ENCODE measurements at regions not wholly inside any gene's neighbourhood (a gene's known extent, or its start where the extent isn't known, plus 50 kb on each side); places are given as distances from the start of the nearest gene placed in this dataset.

- no peak overlapping the region for H3K4me3 ChIP-seq (ENCODE audit: low read length)
- H3K4me1 ChIP-seq (ENCODE audit: insufficient read depth, low read length): no peaks in the 10 kb centered on the region
- H3K9me3 ChIP-seq (ENCODE audit: low read depth, low read length): no peaks in the 10 kb centered on the region
- H3K27me3 ChIP-seq (ENCODE audit: insufficient read depth, low read length): no peaks in the 10 kb centered on the region
Observed at GRCh38 chr6:108734271-108734922, 113.8 kb upstream of the ARMC2 start.

GRCh38 chr6:108735310-108736001 is 112.8 kb upstream of the ARMC2 start:
- Histone ChIP-seq H3K9me3 (ENCODE audit: low read depth, low read length) (no peaks in the 10 kb centered on the region), H3K4me1 (ENCODE audit: insufficient read depth, low read length) (no peaks in the 10 kb centered on the region), H3K27me3 (ENCODE audit: insufficient read depth, low read length) (no peaks in the 10 kb centered on the region), H3K4me3 (ENCODE audit: low read length) (no peak overlapping the region)

DNA sequence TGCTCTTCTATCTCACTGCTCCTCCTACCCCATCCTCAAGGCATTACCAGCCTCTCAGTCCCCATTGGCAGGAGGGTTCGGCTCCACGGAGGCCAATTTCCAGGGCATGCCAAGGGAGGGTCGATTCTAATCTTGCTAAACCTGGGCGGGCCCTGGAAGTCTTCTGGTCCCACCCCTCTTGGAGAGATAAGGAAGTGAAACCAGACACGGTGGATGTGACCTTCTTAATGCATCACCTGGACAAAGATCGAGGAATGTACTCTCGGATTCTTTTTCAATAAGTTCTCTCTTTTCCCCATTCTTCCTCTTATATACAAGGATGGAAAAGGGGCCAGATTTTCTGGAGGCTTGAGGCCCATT is 112.2 kb upstream of the ARMC2 start:
- no peaks in the 10 kb centered on the region for H3K27me3 ChIP-seq (ENCODE audit: insufficient read depth, low read length)
- no peak overlapping the region for H3K4me3 ChIP-seq (ENCODE audit: low read length)
- no peaks in the 10 kb centered on the region for H3K4me1 ChIP-seq (ENCODE audit: insufficient read depth, low read length)
- no peaks in the 10 kb centered on the region for H3K9me3 ChIP-seq (ENCODE audit: low read depth, low read length)

DNA sequence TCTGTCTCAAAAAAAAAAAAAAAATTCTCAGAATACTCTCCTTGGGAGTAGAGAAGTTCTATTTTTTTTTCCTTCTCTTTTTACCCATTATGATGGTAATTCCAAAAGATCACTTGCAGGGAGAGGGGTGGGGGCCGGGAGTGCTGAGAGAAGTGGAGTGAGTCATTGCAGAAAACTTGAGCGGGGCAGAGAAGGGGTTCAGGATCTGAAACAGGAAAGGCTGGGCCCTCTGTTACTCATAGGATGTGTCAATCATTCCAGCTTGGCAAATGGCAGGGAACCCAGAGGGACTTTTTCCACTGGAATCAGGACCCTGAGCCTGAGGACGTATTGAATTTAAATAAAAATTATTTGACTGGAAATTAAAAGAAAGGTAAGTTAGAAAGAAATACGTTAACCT is 111.4 kb upstream of the ARMC2 start:
- Histone ChIP-seq H3K9me3 (ENCODE audit: low read depth, low read length) (no peaks in the 10 kb centered on the region), H3K4me1 (ENCODE audit: insufficient read depth, low read length) (peaks cover 7% of the 10 kb centered on the region), H3K4me3 (ENCODE audit: low read length) (no peak overlapping the region), H3K27me3 (ENCODE audit: insufficient read depth, low read length) (no peaks in the 10 kb centered on the region)

DNA sequence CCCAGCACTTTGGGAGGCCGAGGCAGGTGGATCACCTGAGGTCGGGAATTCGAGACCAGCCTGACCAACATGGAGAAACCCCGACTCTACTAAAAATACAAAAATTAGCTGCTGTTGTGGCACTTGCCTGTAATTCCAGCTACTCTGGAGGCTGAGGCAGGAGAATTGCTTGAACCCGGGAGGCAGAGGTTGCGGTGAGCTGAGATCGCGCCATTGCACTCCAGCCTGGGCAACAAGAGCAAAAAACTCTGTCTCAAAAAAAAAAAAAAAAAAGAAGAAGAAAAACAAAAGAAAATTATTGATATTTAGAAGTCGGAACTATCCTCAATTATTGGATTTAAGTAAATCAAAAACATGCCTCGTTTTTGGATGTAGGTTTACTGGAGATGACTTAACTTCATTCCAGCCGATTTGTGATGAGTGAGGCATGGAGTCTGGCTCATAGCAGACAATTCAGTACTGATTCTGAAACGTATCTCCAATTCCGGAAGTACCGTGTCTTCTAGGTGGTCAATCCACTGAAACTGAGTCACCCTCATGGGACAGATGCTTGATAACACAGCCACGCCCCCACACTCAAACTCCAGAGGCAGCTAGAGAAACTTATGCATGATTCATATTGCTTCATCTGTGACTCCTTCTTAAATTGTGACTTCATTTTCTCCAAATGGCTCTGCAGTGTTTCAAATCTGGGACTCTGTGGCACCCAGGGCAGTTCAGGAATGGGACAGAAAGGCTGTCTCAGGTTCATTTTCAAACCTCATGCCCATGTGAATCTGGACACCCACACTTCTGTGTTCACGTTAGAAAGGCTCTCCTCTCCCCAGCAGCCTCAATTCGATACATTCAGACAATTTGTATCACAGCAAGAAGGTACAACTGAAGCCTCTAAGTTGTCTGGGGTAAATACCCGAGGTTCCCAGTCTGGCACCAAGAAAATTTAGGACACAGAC is 110.4 kb upstream of the ARMC2 start:
- Histone ChIP-seq H3K4me1 (ENCODE audit: insufficient read depth, low read length) (peaks cover 13% of the 10 kb centered on the region), H3K9me3 (ENCODE audit: low read depth, low read length) (no peaks in the 10 kb centered on the region), H3K4me3 (ENCODE audit: low read length) (no peak overlapping the region), H3K27me3 (ENCODE audit: insufficient read depth, low read length) (no peaks in the 10 kb centered on the region)

DNA sequence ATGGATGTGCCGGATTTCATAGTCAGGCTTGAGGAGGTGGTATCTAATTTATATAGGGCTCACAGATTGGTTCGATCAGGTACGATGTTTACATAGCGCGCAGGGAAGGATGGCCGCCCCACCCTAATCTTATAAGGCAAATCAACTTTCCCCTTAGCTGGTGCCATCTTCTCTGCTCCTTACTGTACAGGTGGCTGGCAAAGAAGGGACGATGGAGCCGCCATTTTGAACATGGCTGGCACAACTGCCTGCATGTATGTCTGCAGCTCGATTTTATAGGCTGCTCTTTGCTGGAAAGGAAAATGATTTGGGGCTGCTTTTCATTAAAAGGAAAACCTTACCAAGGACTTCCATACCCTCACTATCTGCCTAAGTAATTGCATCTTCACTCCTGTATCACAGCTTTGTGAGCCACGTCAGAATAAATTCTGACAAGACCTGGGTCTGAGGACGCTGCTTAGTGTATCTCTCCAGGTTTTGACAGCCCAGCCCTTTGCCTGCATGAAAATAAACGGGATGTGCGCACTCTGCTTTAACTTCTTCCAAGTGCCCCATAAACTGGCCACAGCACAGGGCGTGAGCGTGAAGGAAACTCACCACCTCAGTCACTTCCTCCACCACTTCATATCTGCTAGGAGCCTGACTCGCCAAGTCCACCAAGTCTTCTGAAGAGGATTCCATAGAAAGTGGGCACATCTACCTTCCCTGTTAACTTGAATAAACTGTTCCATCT is 109.4 kb upstream of the ARMC2 start:
- Histone ChIP-seq H3K9me3 (ENCODE audit: low read depth, low read length) (no peaks in the 10 kb centered on the region), H3K4me3 (ENCODE audit: low read length) (no peak overlapping the region), H3K27me3 (ENCODE audit: insufficient read depth, low read length) (no peaks in the 10 kb centered on the region), H3K4me1 (ENCODE audit: insufficient read depth, low read length) (peaks cover 13% of the 10 kb centered on the region)

DNA sequence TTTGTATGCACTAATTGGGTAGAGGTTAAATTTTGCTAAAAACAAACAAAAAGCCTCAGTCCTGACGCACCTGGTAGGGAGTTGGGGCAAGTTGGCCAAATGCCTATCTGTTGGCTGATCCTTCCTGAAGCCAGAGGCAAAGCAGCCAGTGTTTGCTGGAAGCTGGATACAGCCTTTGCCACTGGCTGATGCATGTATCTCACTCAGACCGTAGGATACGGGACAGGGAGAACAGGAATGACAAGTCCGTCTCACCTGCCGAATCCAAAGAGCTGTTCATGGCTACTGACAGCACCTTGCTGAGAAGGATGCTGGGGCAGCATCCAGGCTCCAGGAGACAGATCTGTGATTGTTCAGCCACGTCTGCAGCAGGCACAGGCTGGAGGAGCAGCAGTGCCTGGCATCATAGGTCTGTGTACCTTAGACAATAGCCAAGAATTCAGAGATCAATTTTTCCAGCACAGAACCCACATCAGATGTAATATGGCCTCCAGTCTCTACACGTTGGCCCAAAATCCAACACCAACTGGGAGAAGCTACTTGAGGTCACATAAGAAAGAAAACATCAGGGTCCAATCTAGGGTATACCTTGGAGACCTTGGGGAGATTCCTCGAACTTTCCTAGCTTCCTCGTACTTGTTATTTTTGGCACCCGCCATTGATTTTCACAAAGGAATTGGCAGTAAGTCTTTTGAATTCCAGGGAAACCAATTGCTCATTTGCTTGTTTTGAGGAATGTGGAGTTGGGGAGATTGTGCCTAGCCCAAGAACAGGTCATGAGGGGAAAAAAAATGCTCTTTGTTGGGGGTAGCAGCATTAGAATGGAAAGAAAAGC is 108.5 kb upstream of the ARMC2 start:
- Histone ChIP-seq H3K9me3 (ENCODE audit: low read depth, low read length) (no peaks in the 10 kb centered on the region), H3K4me1 (ENCODE audit: insufficient read depth, low read length) (peaks cover 13% of the 10 kb centered on the region), H3K27me3 (ENCODE audit: insufficient read depth, low read length) (no peaks in the 10 kb centered on the region), H3K4me3 (ENCODE audit: low read length) (no peak overlapping the region)

DNA sequence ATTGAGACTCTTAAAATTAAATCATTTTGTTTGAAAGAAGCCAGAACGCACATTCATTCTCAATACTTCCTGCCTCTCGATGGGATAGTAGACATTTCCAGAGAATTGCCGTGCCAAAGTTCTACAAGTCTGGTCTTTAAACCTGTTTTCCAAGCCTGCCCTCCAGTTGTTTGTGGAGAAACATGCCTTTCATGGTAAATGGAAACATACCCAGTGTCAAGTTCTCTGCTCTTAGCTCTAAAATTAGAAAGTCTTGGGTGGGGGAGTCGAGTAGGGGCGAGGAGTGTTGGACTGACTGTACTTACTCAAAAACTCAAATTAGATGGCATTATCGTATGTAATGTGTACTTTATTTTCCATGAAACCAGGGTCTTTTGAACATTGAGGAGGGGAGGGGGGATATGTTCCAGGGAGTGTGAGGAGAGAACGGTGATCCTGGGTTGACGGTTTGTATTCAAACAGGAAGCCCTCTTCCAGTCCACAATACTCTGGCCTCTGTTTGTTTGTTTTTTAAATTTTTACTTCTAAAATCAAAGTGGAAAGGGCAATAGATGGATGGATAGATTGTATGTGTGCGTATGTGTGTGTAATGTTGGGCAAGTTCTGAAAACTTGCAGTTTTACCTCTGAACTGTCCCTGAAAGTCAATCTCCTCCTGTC is 106.8 kb upstream of the ARMC2 start:
- Histone ChIP-seq H3K27me3 (ENCODE audit: insufficient read depth, low read length) (no peaks in the 10 kb centered on the region), H3K4me3 (ENCODE audit: low read length) (no peak overlapping the region), H3K4me1 (ENCODE audit: insufficient read depth, low read length) (peaks cover 13% of the 10 kb centered on the region), H3K9me3 (ENCODE audit: low read depth, low read length) (no peaks in the 10 kb centered on the region)

DNA sequence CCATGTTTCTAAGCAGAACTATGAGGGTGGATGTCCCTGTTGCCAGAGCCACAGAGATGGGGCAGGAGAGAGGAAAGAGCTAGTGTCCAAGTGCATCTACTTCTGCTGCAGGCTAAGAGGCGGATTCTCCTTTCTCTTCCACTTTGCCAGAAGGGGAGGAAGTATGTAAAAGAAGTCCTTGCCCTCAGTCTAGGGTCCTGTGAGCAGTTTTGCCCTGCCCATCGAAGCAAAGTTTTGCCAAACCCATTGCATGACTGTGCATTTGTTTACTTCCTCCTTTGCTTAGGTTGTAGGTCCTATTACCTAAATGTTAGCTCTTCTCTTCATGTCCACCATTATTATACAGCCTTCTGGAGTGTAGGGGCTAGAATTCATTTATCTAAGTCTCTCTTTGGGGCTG is 106.2 kb upstream of the ARMC2 start:
- Histone ChIP-seq H3K4me1 (ENCODE audit: insufficient read depth, low read length) (peaks cover 13% of the 10 kb centered on the region), H3K27me3 (ENCODE audit: insufficient read depth, low read length) (no peaks in the 10 kb centered on the region), H3K4me3 (ENCODE audit: low read length) (no peak overlapping the region), H3K9me3 (ENCODE audit: low read depth, low read length) (no peaks in the 10 kb centered on the region)

GRCh38 chr6:108744244-108744972 is 103.8 kb upstream of the ARMC2 start:
- no peaks in the 10 kb centered on the region for H3K27me3 ChIP-seq (ENCODE audit: insufficient read depth, low read length)
- H3K4me1 ChIP-seq (ENCODE audit: insufficient read depth, low read length): peaks cover 13% of the 10 kb centered on the region
- no peak overlapping the region for H3K4me3 ChIP-seq (ENCODE audit: low read length)
- H3K9me3 ChIP-seq (ENCODE audit: low read depth, low read length): no peaks in the 10 kb centered on the region

DNA sequence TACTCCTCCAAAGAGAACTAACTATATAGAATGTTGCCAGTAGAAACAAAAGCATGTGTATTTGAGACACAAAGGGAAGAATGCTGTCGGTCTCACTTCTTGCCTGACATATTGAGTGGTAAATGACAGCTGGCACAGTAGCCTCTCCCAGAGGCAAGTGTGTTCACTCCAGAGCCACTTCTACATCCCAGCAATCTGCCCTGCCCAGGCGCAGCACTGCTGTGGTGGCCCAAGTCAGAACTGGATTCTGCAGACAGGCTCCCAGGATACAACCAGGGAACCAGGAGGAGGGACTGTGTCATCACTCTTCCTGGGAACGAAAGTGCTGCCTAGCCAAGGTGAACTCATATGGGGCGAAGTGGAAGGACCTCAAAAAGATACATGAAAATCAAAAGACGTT is 103.2 kb upstream of the ARMC2 start:
- no peak overlapping the region for H3K4me3 ChIP-seq (ENCODE audit: low read length)
- peaks cover 13% of the 10 kb centered on the region for H3K4me1 ChIP-seq (ENCODE audit: insufficient read depth, low read length)
- no peaks in the 10 kb centered on the region for H3K27me3 ChIP-seq (ENCODE audit: insufficient read depth, low read length)
- no peaks in the 10 kb centered on the region for H3K9me3 ChIP-seq (ENCODE audit: low read depth, low read length)

- no peaks in the 10 kb centered on the region for H3K27me3 ChIP-seq (ENCODE audit: insufficient read depth, low read length)
- H3K9me3 ChIP-seq (ENCODE audit: low read depth, low read length): no peaks in the 10 kb centered on the region
- H3K4me1 ChIP-seq (ENCODE audit: insufficient read depth, low read length): peaks cover 13% of the 10 kb centered on the region
- H3K4me3 ChIP-seq (ENCODE audit: low read length): no peak overlapping the region
Observed at GRCh38 chr6:108745664-108746336, 102.4 kb upstream of the ARMC2 start.

DNA sequence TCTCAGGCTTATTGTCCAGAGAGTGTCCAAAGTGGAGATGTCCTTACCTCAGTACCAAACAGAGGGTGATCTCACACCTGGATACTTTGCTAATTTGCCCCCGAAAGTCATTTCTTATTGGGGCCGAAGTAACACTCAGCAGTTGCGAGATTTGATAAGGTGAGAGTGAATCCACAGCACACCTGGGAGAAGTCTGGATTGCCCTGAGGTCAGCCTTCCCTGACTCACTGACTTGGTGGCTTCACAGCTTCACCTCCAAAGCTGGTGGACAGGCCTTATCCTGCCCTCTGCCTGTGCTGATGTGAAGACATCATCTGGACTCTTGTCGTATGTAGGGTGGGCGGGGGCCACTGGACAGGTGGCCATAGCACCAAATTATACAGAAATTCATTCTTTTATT is 101.9 kb upstream of the ARMC2 start:
- peaks cover 10% of the 10 kb centered on the region for H3K4me1 ChIP-seq (ENCODE audit: insufficient read depth, low read length)
- no peak overlapping the region for H3K4me3 ChIP-seq (ENCODE audit: low read length)
- no peaks in the 10 kb centered on the region for H3K27me3 ChIP-seq (ENCODE audit: insufficient read depth, low read length)
- no peaks in the 10 kb centered on the region for H3K9me3 ChIP-seq (ENCODE audit: low read depth, low read length)

All from mononuclear cell (primary cell).